Stimulated activated CD4-positive, alpha-beta T cell treated with anti-CD3 and anti-CD28 coated beads, Interleukin-15, amount 100 ng/mL, for 1 hour (primary cell): ENCODE measurements at regions not wholly inside any gene's neighbourhood (a gene's known extent, or its start where the extent isn't known, plus 50 kb on each side); places are given as distances from the start of the nearest gene placed in this dataset.

Experiments
- DNase-seq, 2 donors: peaks; one replicate each; pipeline ENCODE4 v3.0.0-alpha.2; 2020; ENCODE audit warnings: low read depth in 1 of 2, low spot score in 1 of 2

GRCh38 chr1:228968891-228969606, 233.8 kb downstream of the RHOU start:
- no peak for DNase-seq

GRCh38 chr1:228969953-228970800, 234.9 kb downstream of the RHOU start:
- DNase-seq: no peak

- no peak for DNase-seq
Measured at GRCh38 chr1:228972576-228972975, 237.3 kb downstream of the RHOU start.

- DNase-seq: no peak
Measured at GRCh38 chr1:228974273-228974672, 239.0 kb downstream of the RHOU start.

- DNase-seq: no peak
Measured at GRCh38 chr1:228975238-228975907, 240.1 kb downstream of the RHOU start.

GRCh38 chr1:228976316-228976715, 241.0 kb downstream of the RHOU start:
- no peak for DNase-seq

- DNase-seq: no peak
Measured at GRCh38 chr1:228977307-228977706, 242.0 kb downstream of the RHOU start.

GRCh38 chr1:228977741-228978140, 242.5 kb downstream of the RHOU start:
- no peak for DNase-seq

- DNase-seq: no peak
Measured at GRCh38 chr1:228978484-228979324, 243.4 kb downstream of the RHOU start.

GRCh38 chr1:228979325-228979699, 244.0 kb downstream of the RHOU start:
- no peak for DNase-seq

- no peak for DNase-seq
Measured at GRCh38 chr1:228979774-228980173, 244.5 kb downstream of the RHOU start.

GRCh38 chr1:228980232-228980937, 245.1 kb downstream of the RHOU start:
- DNase-seq: no peak

GRCh38 chr1:228982637-228983036, 247.4 kb downstream of the RHOU start:
- DNase-seq: no peak

GRCh38 chr1:228983231-228983660, 248.0 kb downstream of the RHOU start:
- no peak for DNase-seq

GRCh38 chr1:228983661-228984060, 248.4 kb downstream of the RHOU start:
- DNase-seq: no peak

GRCh38 chr1:228984107-228984506, 248.8 kb downstream of the RHOU start:
- no peak for DNase-seq

GRCh38 chr1:228984646-228985631, 249.7 kb downstream of the RHOU start:
- no peak for DNase-seq

GRCh38 chr1:228985661-228986060, 250.4 kb downstream of the RHOU start:
- no peak for DNase-seq
